Activated CD4-positive, alpha-beta memory T cell treated with anti-CD3 and anti-CD28 coated beads for 36 hours (primary cell): ENCODE measurements at regions not wholly inside any gene's neighbourhood (a gene's known extent, or its start where the extent isn't known, plus 50 kb on each side); places are given as distances from the start of the nearest gene placed in this dataset.

Experiments
- CTCF ChIA-PET: fragments of 350-600 bp; sonication (Branson Sonifier 250); formaldehyde crosslinking; loops from one replicate; lab custom pipeline; 2021; ENCODE audit warnings: antibody characterized with exemption, inconsistent platforms; lab: Charles Lee
- POLR2A ChIA-PET: fragments of 350-600 bp; sonication (Branson Sonifier 250); formaldehyde crosslinking; loops from one replicate; lab custom pipeline; 2021; ENCODE audit warnings: antibody characterized with exemption; lab: Charles Lee
- DNase-seq: peaks from one replicate; pipeline ENCODE4 v3.0.0-alpha.2; 2020
- H3K27ac Mint-ChIP-seq: one replicate; pipeline ENCODE4 v1.8.0; 2021; ENCODE audit warnings: mixed read lengths
- H3K27me3 Mint-ChIP-seq: one replicate; pipeline ENCODE4 v1.8.0; 2021; ENCODE audit warnings: mixed read lengths
- H3K36me3 Mint-ChIP-seq: one replicate; pipeline ENCODE4 v1.8.0; 2021; ENCODE audit warnings: mixed read lengths
- H3K4me1 Mint-ChIP-seq: one replicate; pipeline ENCODE4 v1.8.0; 2021; ENCODE audit warnings: low read depth, mixed read lengths
- H3K4me3 Mint-ChIP-seq: one replicate; pipeline ENCODE4 v1.8.0; 2021; ENCODE audit warnings: mild to moderate bottlenecking, mixed read lengths
- H3K9me3 Mint-ChIP-seq: one replicate; pipeline ENCODE4 v1.8.0; 2021; ENCODE audit warnings: mixed read lengths
- intact Hi-C: fragments of 100-400 bp; cut with micrococcal nuclease; formaldehyde crosslinking; loops from one replicate; pipeline ENCODE4 v1.15.1; 2023

DNA sequence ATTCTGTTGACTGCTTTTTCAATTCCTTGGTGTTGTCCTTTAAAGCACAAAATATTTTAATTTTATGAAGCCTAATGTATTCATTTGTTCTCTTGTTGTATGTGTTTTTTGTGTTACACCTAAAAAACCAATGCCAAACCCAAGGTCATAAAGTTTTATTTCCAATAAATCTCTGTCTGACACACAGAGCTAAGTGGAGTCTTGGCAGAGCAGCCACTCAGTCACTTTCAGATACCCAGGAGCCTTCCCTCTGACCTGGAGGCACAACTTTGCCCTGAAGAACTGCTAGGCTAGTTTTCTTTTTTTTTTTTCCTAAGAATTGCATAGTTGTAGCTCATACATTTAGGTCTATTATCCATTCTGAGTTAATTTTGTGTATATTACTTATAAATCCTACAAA lies 71.2 kb upstream of the BCL9 start:
- peaks cover 36% of the 10 kb centered on the region for H3K27me3 Mint-ChIP-seq
- POLR2A ChIA-PET = no interaction called here
- no peaks in the 10 kb centered on the region for H3K4me1 Mint-ChIP-seq
- no peak overlapping the region for H3K27ac Mint-ChIP-seq
- DNase-seq = no peak
- peaks cover 2% of the 10 kb centered on the region for H3K36me3 Mint-ChIP-seq
- CTCF ChIA-PET = no interaction called here
- H3K9me3 Mint-ChIP-seq = peaks cover 14% of the 10 kb centered on the region
- no peak overlapping the region for H3K4me3 Mint-ChIP-seq
- intact Hi-C loops = no loop called here

DNA sequence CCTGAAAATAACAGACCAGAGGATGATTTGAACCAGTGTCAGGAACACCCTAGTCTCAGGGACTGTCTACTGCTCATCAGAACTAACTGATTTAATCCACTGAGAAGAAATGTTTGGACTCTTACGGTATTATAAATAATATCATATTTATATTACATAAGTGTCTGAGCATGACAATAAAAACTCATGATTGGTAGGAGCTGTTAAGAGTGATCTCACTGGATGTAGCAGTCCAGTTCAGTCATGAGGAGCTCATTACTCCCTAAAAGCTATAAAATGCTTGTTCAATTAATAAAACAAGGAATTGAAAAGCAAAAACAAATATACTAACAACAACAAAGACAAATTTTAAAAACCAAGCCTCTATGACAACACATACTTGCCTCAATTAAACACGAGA lies 68.8 kb upstream of the BCL9 start:
- Mint-ChIP-seq H3K27me3 (peaks cover 16% of the 10 kb centered on the region), H3K4me1 (no peaks in the 10 kb centered on the region), H3K4me3 (no peak overlapping the region), H3K36me3 (no peaks in the 10 kb centered on the region), H3K27ac (no peak overlapping the region), H3K9me3 (no peaks in the 10 kb centered on the region)
- intact Hi-C loops = no loop called here
- DNase-seq = no peak
- ChIA-PET POLR2A (no interaction called here), CTCF (interaction anchor here (1.4 kb wide), 1 partner anchor 420 kb away, joined by 4 read pairs; no protein-coding TSS in a partner anchor)

DNA sequence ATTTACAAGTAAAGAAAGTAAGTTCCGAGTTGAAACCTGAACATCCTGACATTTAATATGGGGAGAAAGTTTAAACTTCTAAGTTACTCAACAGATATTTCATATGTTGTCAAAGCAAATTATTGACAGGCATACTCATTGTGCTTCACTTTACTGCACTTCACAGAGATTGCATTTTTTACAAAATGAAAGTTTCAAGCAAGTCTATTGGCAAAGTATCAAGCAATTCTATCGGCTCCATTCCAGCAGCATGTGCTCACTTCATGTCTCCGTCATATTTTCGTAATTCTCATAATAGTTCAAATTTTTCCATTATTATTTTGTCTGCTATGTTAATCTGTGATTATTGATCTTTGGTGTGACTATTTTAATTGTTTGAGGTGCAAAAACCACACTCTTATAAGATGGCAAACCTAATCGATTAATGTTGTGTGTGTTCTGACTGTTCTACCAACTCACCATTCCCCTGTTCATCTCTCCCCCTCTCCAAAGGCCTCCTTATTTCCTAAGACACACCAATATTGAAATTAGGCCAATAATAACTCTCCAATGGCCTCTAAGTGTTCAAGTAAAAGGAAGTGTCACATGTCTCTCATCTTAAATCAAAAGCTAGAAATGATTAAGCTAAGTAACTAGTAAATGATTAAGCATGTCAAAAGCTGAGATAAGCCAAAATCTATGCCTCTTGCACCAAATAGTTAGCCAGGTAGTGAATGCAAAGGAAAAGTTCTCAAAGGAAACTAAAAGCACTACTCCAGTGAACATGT lies 68.2 kb upstream of the BCL9 start:
- DNase-seq = no peak
- H3K27ac Mint-ChIP-seq = no peak overlapping the region
- intact Hi-C loops = no loop called here
- no peaks in the 10 kb centered on the region for H3K36me3 Mint-ChIP-seq
- H3K4me3 Mint-ChIP-seq = no peak overlapping the region
- H3K9me3 Mint-ChIP-seq = no peaks in the 10 kb centered on the region
- H3K27me3 Mint-ChIP-seq = peaks cover 15% of the 10 kb centered on the region
- ChIA-PET CTCF (interaction anchor here (1.4 kb wide), 1 partner anchor 420 kb away, joined by 4 read pairs; no protein-coding TSS in a partner anchor), POLR2A (no interaction called here)
- H3K4me1 Mint-ChIP-seq = no peaks in the 10 kb centered on the region

DNA sequence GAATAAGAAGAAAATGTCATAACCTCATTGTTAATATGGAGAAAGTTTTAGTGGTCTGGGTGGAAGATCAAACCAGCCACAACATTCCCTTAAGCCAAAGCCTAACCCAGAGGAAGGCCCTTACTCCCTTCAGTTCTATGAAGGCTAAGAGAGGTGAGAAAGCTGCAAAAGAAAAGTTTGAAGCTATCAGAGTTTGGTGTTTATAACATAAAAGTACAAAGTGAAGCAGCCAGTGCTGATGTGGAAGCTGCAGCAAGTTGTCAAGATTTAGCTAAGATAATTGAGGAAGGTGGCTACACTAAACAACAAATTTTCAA lies 67.6 kb upstream of the BCL9 start:
- intact Hi-C loops = no loop called here
- H3K4me1 Mint-ChIP-seq = no peaks in the 10 kb centered on the region
- H3K9me3 Mint-ChIP-seq = no peaks in the 10 kb centered on the region
- no peak for DNase-seq
- no peak overlapping the region for H3K27ac Mint-ChIP-seq
- peaks cover 15% of the 10 kb centered on the region for H3K27me3 Mint-ChIP-seq
- no peaks in the 10 kb centered on the region for H3K36me3 Mint-ChIP-seq
- H3K4me3 Mint-ChIP-seq = no peak overlapping the region
- ChIA-PET POLR2A (no interaction called here), CTCF (no interaction called here)

DNA sequence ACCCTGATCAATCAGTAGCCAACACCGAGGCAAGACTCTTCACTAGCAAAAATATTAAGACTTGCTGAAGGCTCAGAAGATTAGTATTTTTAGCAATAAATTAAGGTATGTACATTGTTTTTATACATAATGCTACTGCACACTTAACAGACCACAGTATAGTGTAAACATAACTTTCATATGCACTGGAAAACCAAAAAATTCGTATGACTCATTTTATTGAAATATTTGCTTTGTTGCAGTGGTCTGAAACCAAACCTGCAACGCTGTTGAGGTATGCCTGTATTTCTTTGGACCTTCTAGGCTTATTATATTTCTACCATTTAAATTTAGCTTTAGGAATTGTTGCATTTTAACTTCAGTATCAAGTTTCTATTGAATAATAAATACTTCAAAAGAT lies 65.8 kb upstream of the BCL9 start:
- no peak for DNase-seq
- ChIA-PET CTCF (no interaction called here), POLR2A (no interaction called here)
- Mint-ChIP-seq H3K36me3 (no peaks in the 10 kb centered on the region), H3K9me3 (no peaks in the 10 kb centered on the region), H3K4me3 (no peak overlapping the region), H3K27ac (no peak overlapping the region), H3K4me1 (no peaks in the 10 kb centered on the region), H3K27me3 (peaks cover 20% of the 10 kb centered on the region)
- intact Hi-C loops = no loop called here

DNA sequence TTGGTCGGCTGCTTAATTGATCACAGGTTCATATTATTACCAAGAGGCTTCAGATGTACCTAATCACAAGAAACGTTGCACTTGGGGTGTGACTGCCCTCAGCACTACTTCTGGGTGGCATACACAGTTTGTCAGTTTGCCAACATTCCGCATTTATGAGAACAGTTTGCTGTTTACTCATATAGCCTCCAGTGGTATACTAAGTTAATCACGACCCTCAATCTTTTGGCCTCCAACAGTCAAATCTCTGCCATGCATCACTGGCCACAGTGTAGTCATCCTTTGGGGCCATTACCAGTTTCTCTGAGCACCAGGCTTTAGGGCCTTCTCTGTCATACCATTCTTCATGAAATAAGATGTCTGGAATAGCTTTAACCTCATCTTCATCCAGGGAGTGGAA lies 62.8 kb upstream of the BCL9 start:
- Mint-ChIP-seq H3K4me1 (no peaks in the 10 kb centered on the region), H3K9me3 (no peaks in the 10 kb centered on the region), H3K27me3 (peaks cover 22% of the 10 kb centered on the region), H3K27ac (no peak overlapping the region), H3K36me3 (no peaks in the 10 kb centered on the region), H3K4me3 (no peak overlapping the region)
- intact Hi-C loops = no loop called here
- no peak for DNase-seq
- CTCF ChIA-PET = no interaction called here
- POLR2A ChIA-PET = no interaction called here

DNA sequence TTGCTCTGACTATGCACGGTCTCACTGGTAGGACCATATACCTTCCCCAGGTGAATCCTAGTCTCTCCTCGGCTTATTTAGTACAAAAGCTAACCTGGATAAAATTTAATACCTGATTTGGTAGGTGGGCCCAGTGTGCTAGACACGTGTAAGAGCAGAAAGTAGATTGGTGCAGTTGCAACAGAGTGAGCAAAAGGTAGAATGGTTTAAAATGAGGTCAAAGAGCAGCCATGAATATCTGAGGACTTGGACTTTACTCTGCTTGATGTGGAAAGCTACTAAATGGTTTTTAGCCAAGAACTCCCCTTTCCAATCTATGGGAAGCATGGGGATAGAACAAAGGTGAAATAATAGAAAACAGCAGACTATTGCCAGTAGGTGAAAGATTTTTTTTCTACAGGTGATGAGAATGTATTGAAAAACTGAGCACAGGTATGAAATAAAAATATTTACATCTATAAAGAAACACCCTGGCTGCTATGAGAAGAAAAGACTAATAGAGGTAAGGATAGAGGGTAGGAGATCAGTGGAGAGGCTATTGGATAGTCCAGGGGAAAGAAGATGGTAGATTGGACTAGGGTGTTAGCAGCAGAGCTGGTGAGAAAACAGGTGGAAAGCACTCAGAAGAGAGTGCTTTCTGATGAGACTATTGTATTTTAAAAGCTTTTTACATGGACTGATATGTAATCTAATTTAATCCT lies 61.3 kb upstream of the BCL9 start:
- CTCF ChIA-PET = interaction anchor here (0.5 kb wide), 1 partner anchor 233 kb away, joined by 4 read pairs; no protein-coding TSS in a partner anchor
- intact Hi-C loops = no loop called here
- DNase-seq = no peak
- H3K36me3 Mint-ChIP-seq = no peaks in the 10 kb centered on the region
- peaks cover 23% of the 10 kb centered on the region for H3K27me3 Mint-ChIP-seq
- H3K4me1 Mint-ChIP-seq = no peaks in the 10 kb centered on the region
- no peak overlapping the region for H3K27ac Mint-ChIP-seq
- no peaks in the 10 kb centered on the region for H3K9me3 Mint-ChIP-seq
- POLR2A ChIA-PET = no interaction called here
- H3K4me3 Mint-ChIP-seq = no peak overlapping the region

DNA sequence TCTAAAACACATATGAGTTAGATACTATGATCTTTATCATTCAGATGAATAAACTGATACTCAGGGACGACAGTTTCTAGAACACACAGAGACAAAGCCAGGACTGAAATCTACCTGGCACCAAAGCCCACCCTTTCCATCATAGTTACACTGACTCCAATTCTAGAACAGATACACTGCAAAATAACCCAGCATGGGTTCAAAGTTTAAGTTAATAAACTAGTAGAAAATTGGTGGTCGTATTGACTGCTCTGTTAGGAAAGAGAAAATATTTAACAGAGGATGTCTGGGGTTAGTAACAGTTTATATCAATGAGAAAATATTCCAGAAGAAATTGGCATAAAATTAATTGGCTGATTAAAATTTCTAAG lies 60.8 kb upstream of the BCL9 start:
- H3K4me3 Mint-ChIP-seq = no peak overlapping the region
- H3K27me3 Mint-ChIP-seq = peaks cover 23% of the 10 kb centered on the region
- CTCF ChIA-PET = interaction anchor here (0.5 kb wide), 1 partner anchor 232 kb away, joined by 4 read pairs; no protein-coding TSS in a partner anchor
- H3K36me3 Mint-ChIP-seq = no peaks in the 10 kb centered on the region
- no peaks in the 10 kb centered on the region for H3K9me3 Mint-ChIP-seq
- H3K27ac Mint-ChIP-seq = no peak overlapping the region
- no peak for DNase-seq
- POLR2A ChIA-PET = no interaction called here
- intact Hi-C loops = no loop called here
- H3K4me1 Mint-ChIP-seq = no peaks in the 10 kb centered on the region

DNA sequence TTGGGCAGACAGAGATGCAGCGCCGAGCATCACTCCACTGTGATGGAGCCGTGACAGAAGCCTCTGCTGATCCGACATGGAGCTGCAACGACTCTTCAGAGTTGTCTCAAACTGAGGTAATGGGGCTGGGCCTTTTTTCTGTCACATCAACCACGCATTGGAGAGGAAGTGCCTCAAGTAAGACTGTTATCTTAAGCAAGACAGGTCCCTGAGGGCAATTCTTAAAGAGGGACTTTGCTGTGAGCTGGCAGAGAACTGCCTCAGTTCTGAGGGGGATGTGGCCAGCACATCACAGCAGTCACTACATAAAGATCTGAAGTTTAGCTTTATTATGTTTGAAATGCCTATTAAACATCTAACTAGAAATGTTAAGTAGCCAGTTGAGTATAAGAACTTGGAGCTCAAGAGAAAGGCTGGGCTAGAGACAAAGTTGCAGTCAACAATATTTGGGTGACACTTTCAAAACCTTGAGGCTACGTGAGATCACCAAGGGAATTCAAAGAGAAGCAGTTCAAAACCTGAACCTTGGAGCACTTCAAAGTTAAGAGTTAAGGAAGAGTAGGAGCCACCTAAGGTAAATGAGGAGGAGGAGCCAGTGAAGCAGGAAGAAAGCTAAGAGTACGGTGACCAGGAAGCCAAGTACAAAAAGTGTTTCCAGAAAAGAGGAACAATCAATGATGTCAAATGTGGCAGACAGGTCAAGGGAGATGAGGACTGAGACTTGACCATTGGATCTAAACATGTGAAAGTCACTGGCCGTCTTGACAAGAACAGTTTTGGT lies 54.2 kb upstream of the BCL9 start:
- POLR2A ChIA-PET = no interaction called here
- Mint-ChIP-seq H3K27ac (no peak overlapping the region), H3K27me3 (peaks cover 13% of the 10 kb centered on the region), H3K4me3 (no peak overlapping the region), H3K4me1 (no peaks in the 10 kb centered on the region), H3K9me3 (no peaks in the 10 kb centered on the region), H3K36me3 (no peaks in the 10 kb centered on the region)
- intact Hi-C loops = no loop called here
- DNase-seq = no peak
- CTCF ChIA-PET = interaction anchor here (0.8 kb wide), 1 partner anchor 406 kb away, joined by 3 read pairs; no protein-coding TSS in a partner anchor

DNA sequence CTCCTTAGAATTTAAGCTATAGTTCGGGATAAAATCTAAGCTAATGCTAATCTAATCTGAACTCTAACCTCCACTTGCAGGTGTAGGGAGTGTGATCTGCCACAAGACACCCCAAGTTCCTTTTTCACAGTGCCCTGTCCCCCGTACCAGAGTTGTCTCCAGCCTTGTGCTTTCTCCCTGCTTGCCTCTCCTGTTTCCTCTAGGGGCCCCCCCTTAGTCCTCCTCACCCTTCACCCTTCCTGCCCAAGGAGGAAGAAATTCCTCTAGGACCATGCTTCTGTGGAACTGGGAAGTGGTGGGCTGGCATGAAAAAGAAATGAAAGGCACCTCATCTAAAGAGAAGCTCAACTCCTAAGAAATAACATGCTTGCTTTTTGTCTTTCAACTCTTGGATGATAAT lies 50.2 kb upstream of the BCL9 start:
- POLR2A ChIA-PET = no interaction called here
- CTCF ChIA-PET = interaction anchor here (1.1 to 2.3 kb wide), 5 partner anchors 136 to 404 kb away, joined by 3 to 7 read pairs (median 4); no protein-coding TSS in a partner anchor
- H3K4me3 Mint-ChIP-seq = no peak overlapping the region

More for the DNA sequence above, 50.2 kb upstream of the BCL9 start:
- no peaks in the 10 kb centered on the region for H3K27me3 Mint-ChIP-seq
- no peaks in the 10 kb centered on the region for H3K4me1 Mint-ChIP-seq
- H3K36me3 Mint-ChIP-seq = no peaks in the 10 kb centered on the region
- DNase-seq = no peak
- H3K9me3 Mint-ChIP-seq = no peaks in the 10 kb centered on the region
- no peak overlapping the region for H3K27ac Mint-ChIP-seq
- intact Hi-C loops = no loop called here
